Retinal pigment epithelial cell (primary cell): ENCODE measurements at regions not wholly inside any gene's neighbourhood (a gene's known extent, or its start where the extent isn't known, plus 50 kb on each side); places are given as distances from the start of the nearest gene placed in this dataset.
"Not testable (repeated sequence)": the region's sequence is repeated elsewhere in the genome, so short reads cannot be mapped to it uniquely, and the experiment has no call there.

Experiments used
- DNase-seq: peaks from one replicate; pipeline ENCODE4 v3.0.0-alpha.2; 2010; ENCODE audit warnings: low read depth
- H3K4me3 ChIP-seq: 2 replicates; pipeline ENCODE4 v1.5.1; 2011; ENCODE audit warnings: mild to moderate bottlenecking, low read length, control low read depth, moderate library complexity
- TF ChIP-seq, protein P1 (sequence below): conservative IDR thresholded peaks from 2 replicates; pipeline ENCODE4 v1.5.1; 2011; ENCODE audit warnings: low read depth, low read length, control low read depth, inconsistent platforms

DNA sequence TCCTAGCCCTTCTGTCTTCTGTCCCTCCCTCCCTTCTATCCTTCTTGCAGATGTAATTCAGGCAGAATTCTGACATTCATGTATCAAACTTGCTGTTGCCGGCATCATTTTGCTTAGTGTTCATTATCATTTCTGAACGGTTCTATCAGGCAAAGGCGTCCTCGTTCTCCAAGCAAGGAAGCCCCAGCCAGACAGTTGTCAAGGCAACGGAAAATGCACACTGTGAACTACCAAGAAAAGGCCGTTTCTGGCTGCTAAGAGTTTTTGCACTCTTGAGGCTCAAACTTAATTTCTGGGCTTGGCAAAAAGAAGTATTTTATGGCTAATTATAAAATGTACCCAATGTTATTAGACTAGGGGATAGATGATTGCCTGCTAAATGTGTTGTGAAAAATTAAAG is 164.7 kb upstream of the KCNJ15 start:
- DNase-seq: no peak
- TF ChIP-seq, protein P1, sequence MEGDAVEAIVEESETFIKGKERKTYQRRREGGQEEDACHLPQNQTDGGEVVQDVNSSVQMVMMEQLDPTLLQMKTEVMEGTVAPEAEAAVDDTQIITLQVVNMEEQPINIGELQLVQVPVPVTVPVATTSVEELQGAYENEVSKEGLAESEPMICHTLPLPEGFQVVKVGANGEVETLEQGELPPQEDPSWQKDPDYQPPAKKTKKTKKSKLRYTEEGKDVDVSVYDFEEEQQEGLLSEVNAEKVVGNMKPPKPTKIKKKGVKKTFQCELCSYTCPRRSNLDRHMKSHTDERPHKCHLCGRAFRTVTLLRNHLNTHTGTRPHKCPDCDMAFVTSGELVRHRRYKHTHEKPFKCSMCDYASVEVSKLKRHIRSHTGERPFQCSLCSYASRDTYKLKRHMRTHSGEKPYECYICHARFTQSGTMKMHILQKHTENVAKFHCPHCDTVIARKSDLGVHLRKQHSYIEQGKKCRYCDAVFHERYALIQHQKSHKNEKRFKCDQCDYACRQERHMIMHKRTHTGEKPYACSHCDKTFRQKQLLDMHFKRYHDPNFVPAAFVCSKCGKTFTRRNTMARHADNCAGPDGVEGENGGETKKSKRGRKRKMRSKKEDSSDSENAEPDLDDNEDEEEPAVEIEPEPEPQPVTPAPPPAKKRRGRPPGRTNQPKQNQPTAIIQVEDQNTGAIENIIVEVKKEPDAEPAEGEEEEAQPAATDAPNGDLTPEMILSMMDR: no peak
- no peak overlapping the region for H3K4me3 ChIP-seq

DNA sequence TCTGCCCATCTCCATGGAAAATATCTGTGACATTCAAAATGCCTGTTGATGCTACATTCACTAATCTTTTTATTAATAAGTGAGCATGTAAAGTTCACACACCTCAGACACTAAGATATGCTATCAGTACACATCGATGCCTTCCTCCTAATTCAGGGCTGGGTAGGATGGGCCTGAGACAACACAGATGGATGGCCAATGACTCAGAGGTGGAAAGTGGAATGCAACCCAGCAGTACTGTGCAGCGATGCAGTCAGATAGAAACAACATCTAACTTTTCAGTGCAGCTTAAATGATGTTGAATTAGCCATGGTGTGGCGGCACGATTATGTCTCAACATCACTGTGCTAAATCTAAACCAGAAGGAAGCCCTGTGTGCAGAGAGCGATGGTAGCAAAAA is 161.6 kb upstream of the KCNJ15 start:
- DNase-seq: no peak
- TF ChIP-seq, protein P1: no peak
- H3K4me3 ChIP-seq: no peak overlapping the region

DNA sequence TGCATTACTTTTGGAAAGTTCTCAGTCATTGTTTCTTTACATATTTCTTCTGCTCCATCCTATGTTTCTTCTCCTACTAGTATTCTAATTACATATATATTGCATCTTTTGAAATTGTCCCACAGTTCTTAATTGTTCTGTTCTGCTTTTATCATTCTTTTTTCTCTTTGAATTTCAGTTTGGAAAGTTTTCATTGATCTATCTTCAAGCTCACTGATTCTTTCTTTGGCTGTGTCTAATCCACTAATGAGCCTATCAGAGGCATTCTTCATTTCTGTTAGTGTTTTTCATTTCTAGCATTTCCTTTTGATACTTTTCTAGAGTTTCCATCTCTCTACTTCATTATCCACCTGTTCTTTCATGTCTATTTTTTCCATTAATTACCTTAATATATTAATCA is 159.0 kb upstream of the KCNJ15 start:
- H3K4me3 ChIP-seq: no peak overlapping the region
- no peak for DNase-seq
- TF ChIP-seq, protein P1: no peak

DNA sequence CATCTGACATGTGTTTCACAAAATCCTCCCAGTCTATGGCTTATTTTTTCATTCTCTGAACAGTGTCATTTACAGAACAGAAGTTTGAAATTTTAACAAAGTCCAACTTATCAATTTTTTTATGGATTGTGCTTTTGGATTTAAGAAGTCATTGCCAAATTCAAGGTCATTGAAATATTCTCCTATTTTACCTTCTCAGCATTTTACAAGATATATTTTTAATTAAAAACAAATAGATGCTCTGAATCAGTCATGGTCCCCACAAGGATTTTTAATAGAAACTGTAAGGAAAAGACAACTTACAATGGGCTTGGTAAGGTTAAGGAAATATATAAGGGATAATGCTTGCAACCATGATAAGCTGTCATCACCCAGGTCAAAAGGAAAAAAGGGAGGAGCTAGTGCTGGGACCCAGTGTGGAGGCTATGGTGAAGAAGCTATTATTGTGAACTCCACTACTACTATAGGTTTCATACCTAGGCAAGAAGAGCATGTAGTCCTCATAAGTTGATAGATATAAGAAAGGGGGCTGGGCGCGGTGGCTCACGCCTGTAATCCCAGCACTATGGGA is 144.5 kb upstream of the KCNJ15 start:
- no peak for DNase-seq
- no peak overlapping the region for H3K4me3 ChIP-seq
- TF ChIP-seq, protein P1: no peak

DNA sequence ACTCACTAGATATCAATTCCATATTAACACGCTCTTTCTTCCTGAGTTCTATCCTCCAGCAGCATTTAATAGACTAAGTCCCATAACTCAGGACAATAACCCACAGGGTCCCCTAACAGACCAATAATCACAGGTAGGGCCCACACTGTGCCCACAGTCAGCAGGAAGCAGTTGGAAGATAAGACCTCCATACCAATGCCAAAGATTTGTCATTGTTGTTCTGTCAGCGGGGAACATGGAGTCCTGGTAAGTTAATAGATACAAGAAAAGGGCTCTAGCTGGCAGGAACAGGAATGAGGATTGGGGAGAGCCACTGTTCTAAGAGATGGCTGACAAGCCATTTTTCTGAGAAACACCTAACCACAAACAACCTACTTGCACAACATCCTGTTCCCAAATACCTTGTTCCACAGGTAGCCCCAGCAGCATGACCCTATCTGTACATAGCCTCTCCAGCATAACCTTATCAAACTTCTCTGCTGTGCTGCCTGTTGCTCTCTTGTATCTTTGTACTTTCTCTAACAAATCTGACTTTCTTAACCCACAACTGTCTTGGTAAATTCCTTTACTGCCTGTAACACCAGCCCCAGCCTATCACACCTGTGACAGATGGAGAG is 142.0 kb upstream of the KCNJ15 start:
- no peak overlapping the region for H3K4me3 ChIP-seq
- no peak for DNase-seq
- TF ChIP-seq, protein P1: no peak

DNA sequence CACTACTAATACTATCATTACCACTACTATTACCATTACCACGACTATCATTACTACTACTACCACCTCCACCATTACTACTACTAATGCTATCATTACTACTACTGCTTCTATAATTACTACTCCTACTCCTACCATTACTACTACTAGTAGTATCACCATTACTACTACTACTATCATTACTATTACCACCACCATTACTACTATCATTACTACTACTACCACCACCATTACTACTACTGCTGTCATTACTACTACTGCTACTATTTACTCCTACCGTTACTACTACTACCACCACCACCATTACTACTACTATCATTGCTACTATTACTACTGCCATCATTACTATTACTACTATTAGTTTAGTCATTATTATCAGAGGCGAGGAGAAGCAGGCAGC is 140.9 kb upstream of the KCNJ15 start:
- no peak for DNase-seq
- no peak overlapping the region for H3K4me3 ChIP-seq
- TF ChIP-seq, protein P1: no peak

DNA sequence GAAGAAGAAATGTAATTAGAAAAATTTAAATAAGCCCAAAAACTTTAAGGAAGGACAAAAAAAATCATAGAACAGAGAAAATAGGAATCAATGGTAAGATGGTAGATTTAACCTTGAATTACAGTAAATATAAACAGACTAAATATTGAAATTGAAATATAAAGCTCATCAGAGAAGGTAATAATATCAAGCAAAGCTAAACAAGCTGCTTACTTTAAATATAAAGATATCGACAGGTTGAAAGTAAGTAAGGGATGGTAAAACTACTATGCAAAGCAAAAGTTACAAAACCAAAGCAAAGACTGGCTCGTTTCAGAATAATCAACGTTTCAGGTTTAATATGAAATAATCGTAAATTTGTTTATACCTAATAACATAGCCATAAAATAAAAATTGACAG is 137.0 kb upstream of the KCNJ15 start:
- no peak for DNase-seq
- TF ChIP-seq, protein P1: no peak
- no peak overlapping the region for H3K4me3 ChIP-seq

DNA sequence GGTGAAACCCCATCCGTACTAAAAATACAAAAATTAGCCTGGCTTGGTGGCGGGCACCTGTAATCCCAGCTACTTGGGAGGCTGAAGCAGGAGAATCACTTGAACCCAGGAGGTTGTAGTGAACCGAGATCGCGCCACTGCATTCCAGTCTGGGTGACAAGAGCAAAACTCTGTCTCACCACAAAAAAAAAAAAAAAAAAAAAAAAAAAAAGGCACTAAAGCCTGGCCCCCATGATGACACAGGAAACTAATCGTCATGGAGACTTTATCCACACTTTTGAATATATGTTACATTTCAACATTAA is 136.2 kb upstream of the KCNJ15 start:
- DNase-seq, H3K4me3 ChIP-seq: not testable (repeated sequence)
